Keratinocyte (primary cell): ENCODE measurements at regions not wholly inside any gene's neighbourhood (a gene's known extent, or its start where the extent isn't known, plus 50 kb on each side); places are given as distances from the start of the nearest gene placed in this dataset.

Experiments used
- CTCF ChIP-seq, 3 experiments: IDR thresholded peaks in 1 of 3; conservative IDR thresholded peaks in 1 of 3; optimal IDR thresholded peaks in 1 of 3; 2 replicates in 2 of 3; 3 replicates in 1 of 3; pipeline versions ENCODE3 to v1.5.1; 2011; ENCODE audit warnings: low read length in 3 of 3, mild to moderate bottlenecking in 3 of 3, moderate library complexity in 2 of 3, control low read depth in 1 of 3, inconsistent platforms in 1 of 3; ENCODE audit not compliant: insufficient read depth in 2 of 3; ENCODE audit errors: extremely low read depth in 1 of 3
- EZH2 ChIP-seq: IDR thresholded peaks from one replicate; pipeline ENCODE4 v1.6.1; 2012; ENCODE audit warnings: inconsistent platforms, mild to moderate bottlenecking, low read length, moderate library complexity

- TF ChIP-seq CTCF (optimal IDR thresholded peaks at IDR 0.05 in 1 of 3, IDR thresholded peaks at IDR 0.05 in 1 of 3, conservative IDR thresholded peaks at IDR 0.05 in 1 of 3; ENCODE audit: extremely low read depth in 1 of 3, insufficient read depth in 2 of 3, low read length in 3 of 3), result no peak
- no peak for TF ChIP-seq EZH2
These were observed 156.3 kb upstream of the PDE3A start for GRCh38 chr12:20211981-20212421.
